ENCODE measurements at regions not wholly inside any gene's neighbourhood (a gene's known extent, or its start where the extent isn't known, plus 50 kb on each side); places are given as distances from the start of the nearest gene placed in this dataset.

DNA sequence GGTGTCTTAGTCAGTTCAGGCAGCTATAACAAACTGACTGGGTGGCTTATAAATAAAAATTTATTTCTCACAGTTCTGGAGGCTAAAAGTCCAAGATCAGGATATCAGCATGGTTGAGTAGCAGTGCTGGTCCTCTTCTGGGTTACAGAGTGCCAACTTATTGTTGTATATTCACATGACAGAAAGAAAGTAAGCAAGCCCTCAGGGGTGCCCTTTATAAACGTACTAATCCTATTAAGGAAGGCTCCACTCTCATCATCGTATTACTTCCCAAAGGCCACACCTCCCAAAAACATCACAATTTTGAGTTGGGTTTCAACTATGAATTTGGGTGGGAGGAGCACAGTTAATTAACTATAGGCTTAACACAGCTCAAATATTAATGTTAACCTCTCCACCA, 653.0 kb downstream of the DIPK2A start:
- intact Hi-C loops (cut with micrococcal nuclease), result no loop called here
- H3K27ac Mint-ChIP-seq, result no peak overlapping the region
- ChIA-PET POLR2A (no interaction called here), CTCF (no interaction called here)
- H3K4me1 Mint-ChIP-seq (ENCODE audit: low read depth), result no peaks in the 10 kb centered on the region
- no peak overlapping the region for H3K4me3 Mint-ChIP-seq
- no peak for DNase-seq
- H3K9me3 Mint-ChIP-seq, result peaks cover 2% of the 10 kb centered on the region
- H3K36me3 Mint-ChIP-seq, result no peaks in the 10 kb centered on the region
- no peaks in the 10 kb centered on the region for H3K27me3 Mint-ChIP-seq

- Mint-ChIP-seq H3K36me3 (no peaks in the 10 kb centered on the region), H3K9me3 (peaks cover 2% of the 10 kb centered on the region), H3K4me1 (ENCODE audit: low read depth) (no peaks in the 10 kb centered on the region), H3K27me3 (no peaks in the 10 kb centered on the region), H3K4me3 (no peak overlapping the region), H3K27ac (no peak overlapping the region)
- no peak for DNase-seq
- CTCF ChIA-PET, result no interaction called here
- intact Hi-C loops (cut with micrococcal nuclease), result no loop called here
- POLR2A ChIA-PET, result no interaction called here
Measured at GRCh38 chr3:144626835-144627234, 655.2 kb downstream of the DIPK2A start.

GRCh38 chr3:144629381-144629780, 657.8 kb downstream of the DIPK2A start:
- Mint-ChIP-seq H3K4me1 (ENCODE audit: low read depth) (no peaks in the 10 kb centered on the region), H3K4me3 (no peak overlapping the region), H3K27me3 (no peaks in the 10 kb centered on the region), H3K36me3 (no peaks in the 10 kb centered on the region), H3K9me3 (peaks cover 2% of the 10 kb centered on the region), H3K27ac (no peak overlapping the region)
- no peak for DNase-seq
- intact Hi-C loops (cut with micrococcal nuclease), result no loop called here
- ChIA-PET POLR2A (no interaction called here), CTCF (no interaction called here)

- no peak for DNase-seq
- ChIA-PET CTCF (no interaction called here), POLR2A (no interaction called here)
- no peaks in the 10 kb centered on the region for H3K36me3 Mint-ChIP-seq
- H3K4me1 Mint-ChIP-seq (ENCODE audit: low read depth), result no peaks in the 10 kb centered on the region
- no peak overlapping the region for H3K4me3 Mint-ChIP-seq
- intact Hi-C loops (cut with micrococcal nuclease), result no loop called here
- peaks cover 3% of the 10 kb centered on the region for H3K9me3 Mint-ChIP-seq
- H3K27me3 Mint-ChIP-seq, result no peaks in the 10 kb centered on the region
- H3K27ac Mint-ChIP-seq, result no peak overlapping the region
Measured at GRCh38 chr3:144636833-144637232, 665.2 kb downstream of the DIPK2A start.

- CTCF ChIA-PET, result no interaction called here
- H3K4me1 Mint-ChIP-seq (ENCODE audit: low read depth), result no peaks in the 10 kb centered on the region
- POLR2A ChIA-PET, result no interaction called here
- H3K36me3 Mint-ChIP-seq, result no peaks in the 10 kb centered on the region
- H3K9me3 Mint-ChIP-seq, result peaks cover 3% of the 10 kb centered on the region
- H3K27ac Mint-ChIP-seq, result no peak overlapping the region
- intact Hi-C loops (cut with micrococcal nuclease), result no loop called here
- no peaks in the 10 kb centered on the region for H3K27me3 Mint-ChIP-seq
- no peak for DNase-seq
- no peak overlapping the region for H3K4me3 Mint-ChIP-seq
Measured at GRCh38 chr3:144638009-144638408, 666.4 kb downstream of the DIPK2A start.

DNA sequence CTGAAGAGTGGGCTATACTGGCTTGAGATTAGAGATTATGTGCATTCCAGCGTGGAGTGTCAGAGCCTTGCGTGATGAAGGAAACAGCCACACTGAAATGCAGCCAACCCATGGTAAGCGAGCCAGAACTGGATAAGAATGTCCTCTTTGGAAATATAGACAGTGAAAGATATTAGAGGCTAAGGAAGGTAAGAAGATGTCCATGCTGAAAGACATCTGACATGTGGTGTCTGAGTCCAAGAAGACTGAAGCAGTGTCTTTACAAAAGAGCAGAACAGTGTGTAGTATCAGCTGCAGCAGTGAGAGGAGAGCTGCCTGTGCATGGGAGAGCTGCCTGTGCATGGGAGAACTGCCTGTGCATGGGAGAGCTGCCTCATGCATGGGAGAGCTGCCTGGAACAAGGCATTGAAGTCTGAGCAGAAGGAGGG, 672.2 kb downstream of the DIPK2A start:
- no peaks in the 10 kb centered on the region for H3K27me3 Mint-ChIP-seq
- H3K4me3 Mint-ChIP-seq, result no peak overlapping the region
- intact Hi-C loops (cut with micrococcal nuclease), result no loop called here
- ChIA-PET CTCF (no interaction called here), POLR2A (no interaction called here)
- peaks cover 3% of the 10 kb centered on the region for H3K9me3 Mint-ChIP-seq
- DNase-seq, result no peak
- no peak overlapping the region for H3K27ac Mint-ChIP-seq
- H3K4me1 Mint-ChIP-seq (ENCODE audit: low read depth), result no peaks in the 10 kb centered on the region
- H3K36me3 Mint-ChIP-seq, result no peaks in the 10 kb centered on the region

GRCh38 chr3:144645300-144645699, 673.7 kb downstream of the DIPK2A start:
- Mint-ChIP-seq H3K9me3 (no peaks in the 10 kb centered on the region), H3K27ac (no peak overlapping the region), H3K27me3 (no peaks in the 10 kb centered on the region), H3K4me1 (ENCODE audit: low read depth) (no peaks in the 10 kb centered on the region), H3K36me3 (no peaks in the 10 kb centered on the region), H3K4me3 (no peak overlapping the region)
- no peak for DNase-seq
- POLR2A ChIA-PET, result no interaction called here
- intact Hi-C loops (cut with micrococcal nuclease), result no loop called here
- CTCF ChIA-PET, result no interaction called here

GRCh38 chr3:144650380-144650779, 678.8 kb downstream of the DIPK2A start:
- Mint-ChIP-seq H3K27ac (no peak overlapping the region), H3K27me3 (no peaks in the 10 kb centered on the region), H3K9me3 (no peaks in the 10 kb centered on the region), H3K4me1 (ENCODE audit: low read depth) (no peaks in the 10 kb centered on the region), H3K36me3 (no peaks in the 10 kb centered on the region), H3K4me3 (no peak overlapping the region)
- no peak for DNase-seq
- intact Hi-C loops (cut with micrococcal nuclease), result no loop called here
- ChIA-PET CTCF (no interaction called here), POLR2A (no interaction called here)

GRCh38 chr3:144652573-144652972, 681.0 kb downstream of the DIPK2A start:
- no peaks in the 10 kb centered on the region for H3K36me3 Mint-ChIP-seq
- no peak overlapping the region for H3K27ac Mint-ChIP-seq
- no peaks in the 10 kb centered on the region for H3K27me3 Mint-ChIP-seq
- intact Hi-C loops (cut with micrococcal nuclease), result no loop called here
- H3K4me1 Mint-ChIP-seq (ENCODE audit: low read depth), result no peaks in the 10 kb centered on the region
- CTCF ChIA-PET, result no interaction called here
- no peak for DNase-seq
- no peaks in the 10 kb centered on the region for H3K9me3 Mint-ChIP-seq
- H3K4me3 Mint-ChIP-seq, result no peak overlapping the region
- POLR2A ChIA-PET, result no interaction called here

- no peaks in the 10 kb centered on the region for H3K4me1 Mint-ChIP-seq (ENCODE audit: low read depth)
- H3K4me3 Mint-ChIP-seq, result no peak overlapping the region
- intact Hi-C loops (cut with micrococcal nuclease), result no loop called here
- H3K27ac Mint-ChIP-seq, result no peak overlapping the region
- ChIA-PET CTCF (no interaction called here), POLR2A (no interaction called here)
- no peaks in the 10 kb centered on the region for H3K27me3 Mint-ChIP-seq
- no peaks in the 10 kb centered on the region for H3K9me3 Mint-ChIP-seq
- DNase-seq, result no peak
- H3K36me3 Mint-ChIP-seq, result no peaks in the 10 kb centered on the region
Measured at GRCh38 chr3:144655423-144655822, 683.8 kb downstream of the DIPK2A start.

GRCh38 chr3:144660186-144660585, 688.6 kb downstream of the DIPK2A start:
- no peaks in the 10 kb centered on the region for H3K4me1 Mint-ChIP-seq (ENCODE audit: low read depth)
- H3K36me3 Mint-ChIP-seq, result no peaks in the 10 kb centered on the region
- ChIA-PET CTCF (no interaction called here), POLR2A (no interaction called here)
- intact Hi-C loops (cut with micrococcal nuclease), result no loop called here
- H3K27ac Mint-ChIP-seq, result no peak overlapping the region
- no peak for DNase-seq
- H3K27me3 Mint-ChIP-seq, result no peaks in the 10 kb centered on the region
- H3K9me3 Mint-ChIP-seq, result peaks cover 3% of the 10 kb centered on the region
- no peak overlapping the region for H3K4me3 Mint-ChIP-seq

GRCh38 chr3:144662729-144663128, 691.1 kb downstream of the DIPK2A start:
- intact Hi-C loops (cut with micrococcal nuclease), result no loop called here
- Mint-ChIP-seq H3K4me3 (no peak overlapping the region), H3K36me3 (no peaks in the 10 kb centered on the region), H3K27me3 (no peaks in the 10 kb centered on the region), H3K9me3 (peaks cover 14% of the 10 kb centered on the region), H3K27ac (no peak overlapping the region), H3K4me1 (ENCODE audit: low read depth) (no peaks in the 10 kb centered on the region)
- ChIA-PET POLR2A (no interaction called here), CTCF (no interaction called here)
- no peak for DNase-seq

DNA sequence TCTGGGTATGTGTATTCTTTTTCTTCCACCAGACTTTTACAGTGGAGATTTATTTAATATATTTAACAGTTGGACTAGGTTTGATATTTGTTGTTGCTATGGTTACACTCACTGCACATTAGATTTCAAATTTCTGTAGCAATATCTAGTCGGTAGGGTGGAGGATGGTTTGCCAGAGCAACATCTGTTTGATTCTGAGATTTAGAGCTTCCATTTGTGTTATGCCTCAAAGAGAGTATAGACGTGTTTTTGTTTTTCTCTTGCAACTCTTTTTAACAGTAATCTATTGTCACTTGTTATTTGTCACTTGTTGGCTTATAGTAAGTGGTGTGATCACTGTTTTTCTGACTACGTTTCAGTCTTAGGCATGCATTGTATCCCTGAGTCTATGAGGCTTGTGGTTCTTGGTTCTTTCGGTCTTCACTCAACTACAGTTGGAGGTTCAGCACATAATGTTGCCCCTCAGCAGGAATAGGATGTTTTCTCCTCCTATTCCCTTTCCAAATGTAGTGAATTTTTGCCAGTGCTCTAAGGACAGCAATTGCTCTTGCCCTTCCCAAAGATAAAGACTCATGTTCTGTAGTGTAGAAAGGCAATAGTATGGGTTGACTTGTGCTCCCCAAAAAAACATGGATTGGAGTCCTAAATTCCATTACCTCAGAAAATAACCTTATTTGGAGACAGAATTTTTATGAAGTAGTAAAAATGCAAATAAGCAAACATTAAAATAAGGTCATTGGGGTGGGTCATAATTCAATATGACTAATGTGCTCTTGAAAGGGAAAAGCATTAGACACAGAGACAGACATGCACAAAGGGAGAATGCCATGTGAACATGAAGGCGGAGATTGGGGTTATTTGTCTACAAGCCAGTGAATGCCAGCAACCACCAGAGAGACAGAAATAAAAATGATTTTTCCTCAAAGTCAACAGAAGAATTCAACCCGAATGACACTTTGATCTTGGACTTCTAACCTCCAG, 692.1 kb downstream of the DIPK2A start:
- Mint-ChIP-seq H3K27ac (no peak overlapping the region), H3K4me1 (ENCODE audit: low read depth) (no peaks in the 10 kb centered on the region), H3K27me3 (no peaks in the 10 kb centered on the region), H3K4me3 (no peak overlapping the region), H3K9me3 (peaks cover 14% of the 10 kb centered on the region), H3K36me3 (no peaks in the 10 kb centered on the region)
- POLR2A ChIA-PET, result no interaction called here
- DNase-seq, result no peak
- intact Hi-C loops (cut with micrococcal nuclease), result no loop called here
- CTCF ChIA-PET, result no interaction called here

Data from activated CD4-positive, alpha-beta memory T cell treated with anti-CD3 and anti-CD28 coated beads for 36 hours (primary cell).